OCI-LY7 (cell line): ENCODE measurements at regions not wholly inside any gene's neighbourhood (a gene's known extent, or its start where the extent isn't known, plus 50 kb on each side); places are given as distances from the start of the nearest gene placed in this dataset.

Source experiments
- CTCF ChIP-seq: fragments of 200-600 bp; sonication (generic); conservative IDR thresholded peaks from 2 replicates; pipeline ENCODE4 v1.5.1; 2014; ENCODE audit warnings: mild to moderate bottlenecking, antibody characterized with exemption, low read length, moderate library complexity, mixed read lengths
- EZH2phosphoT487 ChIP-seq: fragments of 200-600 bp; sonication (generic); IDR thresholded peaks from 2 replicates; pipeline ENCODE4 v1.6.1; 2018; ENCODE audit warnings: low read depth, borderline replicate concordance, mild to moderate bottlenecking, mixed run types, antibody characterized with exemption, low read length, moderate library complexity, mixed read lengths

- TF ChIP-seq EZH2phosphoT487 (no peak), CTCF (no peak)
These were observed 133.6 kb upstream of the HMCN1 start for GRCh38 chr1:185600641-185601040.
